ES-I3 (cell line): ENCODE measurements at regions not wholly inside any gene's neighbourhood (a gene's known extent, or its start where the extent isn't known, plus 50 kb on each side); places are given as distances from the start of the nearest gene placed in this dataset.

ENCODE experiments used
- H3K36me3 ChIP-seq: 2 replicates; pipeline ENCODE4 v1.6.1; 2013; ENCODE audit warnings: mild to moderate bottlenecking, low read length, control low read depth, moderate library complexity; ENCODE audit not compliant: insufficient read depth
- H3K4me1 ChIP-seq: 2 replicates; pipeline ENCODE4 v1.6.1; 2013; ENCODE audit warnings: mild to moderate bottlenecking, control low read depth, low read length; ENCODE audit not compliant: insufficient read depth
- H3K9ac ChIP-seq: 2 replicates; pipeline ENCODE4 v1.6.1; 2013; ENCODE audit warnings: low read depth, mild to moderate bottlenecking, low read length, moderate library complexity
- H3K9me3 ChIP-seq: 2 replicates; pipeline ENCODE4 v1.6.1; 2013; ENCODE audit warnings: mild to moderate bottlenecking, low read length, moderate library complexity; ENCODE audit not compliant: control insufficient read depth, insufficient read depth

GRCh38 chr2:53096351-53096750 is 671.3 kb upstream of the CHAC2 start:
- Histone ChIP-seq H3K4me1 (0 out of 2 replicates have a peak, but pooled peaks cover 5% of the 10 kb centered on the region), H3K36me3 (no peaks in the 10 kb centered on the region), H3K9ac (no peak overlapping the region), H3K9me3 (no peaks in the 10 kb centered on the region)

GRCh38 chr2:53095664-53096063 is 671.9 kb upstream of the CHAC2 start:
- Histone ChIP-seq H3K4me1 (0 out of 2 replicates have a peak, but pooled peaks cover 5% of the 10 kb centered on the region), H3K9ac (no peak overlapping the region), H3K9me3 (no peaks in the 10 kb centered on the region), H3K36me3 (no peaks in the 10 kb centered on the region)

- Histone ChIP-seq H3K36me3 (no peaks in the 10 kb centered on the region), H3K9me3 (no peaks in the 10 kb centered on the region), H3K9ac (no peak overlapping the region), H3K4me1 (0 out of 2 replicates have a peak, but pooled peaks cover 5% of the 10 kb centered on the region)
These were observed 672.4 kb upstream of the CHAC2 start for GRCh38 chr2:53095227-53095626.

- Histone ChIP-seq H3K9me3 (no peaks in the 10 kb centered on the region), H3K9ac (no peak overlapping the region), H3K36me3 (no peaks in the 10 kb centered on the region), H3K4me1 (0 out of 2 replicates have a peak, but pooled peaks cover 5% of the 10 kb centered on the region)
These were observed 674.2 kb upstream of the CHAC2 start for GRCh38 chr2:53093355-53093754.

- H3K4me1 ChIP-seq = peaks cover 11% of the 10 kb centered on the region
- H3K9ac ChIP-seq = no peak overlapping the region
- no peaks in the 10 kb centered on the region for H3K9me3 ChIP-seq
- no peaks in the 10 kb centered on the region for H3K36me3 ChIP-seq
These were observed 676.4 kb upstream of the CHAC2 start for GRCh38 chr2:53091183-53091582.

- peaks cover 6% of the 10 kb centered on the region for H3K4me1 ChIP-seq
- no peak overlapping the region for H3K9ac ChIP-seq
- no peaks in the 10 kb centered on the region for H3K36me3 ChIP-seq
- H3K9me3 ChIP-seq = no peaks in the 10 kb centered on the region
These were observed 679.6 kb upstream of the CHAC2 start for GRCh38 chr2:53087874-53088461.

GRCh38 chr2:53087262-53087873 is 680.2 kb upstream of the CHAC2 start:
- peaks cover 6% of the 10 kb centered on the region for H3K4me1 ChIP-seq
- no peaks in the 10 kb centered on the region for H3K36me3 ChIP-seq
- H3K9me3 ChIP-seq = no peaks in the 10 kb centered on the region
- no peak overlapping the region for H3K9ac ChIP-seq

GRCh38 chr2:53077413-53077812 is 690.2 kb upstream of the CHAC2 start:
- no peaks in the 10 kb centered on the region for H3K9me3 ChIP-seq

GRCh38 chr2:53075760-53076159 is 691.8 kb upstream of the CHAC2 start:
- H3K9ac ChIP-seq = no peak overlapping the region
- H3K9me3 ChIP-seq = no peaks in the 10 kb centered on the region
- H3K4me1 ChIP-seq = peaks cover 5% of the 10 kb centered on the region; the same call in 1 of the 2 replicates
- no peaks in the 10 kb centered on the region for H3K36me3 ChIP-seq

More at GRCh38 chr2:53077413-53077812, 690.2 kb upstream of the CHAC2 start:
- Histone ChIP-seq H3K9ac (no peak overlapping the region), H3K36me3 (no peaks in the 10 kb centered on the region), H3K4me1 (no peaks in the 10 kb centered on the region)

- Histone ChIP-seq H3K9me3 (no peaks in the 10 kb centered on the region), H3K9ac (no peak overlapping the region)
These were observed 700.1 kb upstream of the CHAC2 start for GRCh38 chr2:53067533-53067932.

GRCh38 chr2:53067056-53067455 is 700.5 kb upstream of the CHAC2 start:
- H3K36me3 ChIP-seq = no peaks in the 10 kb centered on the region
- H3K4me1 ChIP-seq = peaks cover 5% of the 10 kb centered on the region; the same call in 1 of the 2 replicates
- H3K9ac ChIP-seq = no peak overlapping the region
- no peaks in the 10 kb centered on the region for H3K9me3 ChIP-seq

More at GRCh38 chr2:53067533-53067932, 700.1 kb upstream of the CHAC2 start:
- no peaks in the 10 kb centered on the region for H3K36me3 ChIP-seq
- peaks cover 5% of the 10 kb centered on the region; the same call in 1 of the 2 replicates for H3K4me1 ChIP-seq

GRCh38 chr2:53064154-53064553 is 703.5 kb upstream of the CHAC2 start:
- Histone ChIP-seq H3K9me3 (no peaks in the 10 kb centered on the region), H3K4me1 (no peaks in the 10 kb centered on the region), H3K36me3 (no peaks in the 10 kb centered on the region), H3K9ac (no peak overlapping the region)

- Histone ChIP-seq H3K9me3 (no peaks in the 10 kb centered on the region), H3K4me1 (no peaks in the 10 kb centered on the region), H3K9ac (no peak overlapping the region), H3K36me3 (no peaks in the 10 kb centered on the region)
These were observed 709.1 kb upstream of the CHAC2 start for GRCh38 chr2:53058526-53058925.

- H3K9me3 ChIP-seq = no peaks in the 10 kb centered on the region
These were observed 713.7 kb upstream of the CHAC2 start for GRCh38 chr2:53053937-53054336.

GRCh38 chr2:53051157-53051556 is 716.4 kb upstream of the CHAC2 start:
- H3K9me3 ChIP-seq = no peaks in the 10 kb centered on the region
- no peak overlapping the region for H3K9ac ChIP-seq
- H3K4me1 ChIP-seq = no peaks in the 10 kb centered on the region
- no peaks in the 10 kb centered on the region for H3K36me3 ChIP-seq

More at GRCh38 chr2:53053937-53054336, 713.7 kb upstream of the CHAC2 start:
- H3K36me3 ChIP-seq = no peaks in the 10 kb centered on the region
- H3K9ac ChIP-seq = no peak overlapping the region
- no peaks in the 10 kb centered on the region for H3K4me1 ChIP-seq
